Spleen (tissue), 7 donors: ENCODE measurements at regions not wholly inside any gene's neighbourhood (a gene's known extent, or its start where the extent isn't known, plus 50 kb on each side); places are given as distances from the start of the nearest gene placed in this dataset.

Experiments
- CTCF ChIP-seq, 11 experiments: fragments of 200-600 bp in 7 of 11; fragments of 450-650 bp in 4 of 11; sonication (generic) in 4 of 11; IDR thresholded peaks in 8 of 11; conservative IDR thresholded peaks in 3 of 11; 1 replicate in 7 of 11; 2 replicates in 4 of 11; pipeline versions ENCODE4 v1.4.0 to v1.8.0; 2016 to 2021; ENCODE audit warnings: antibody characterized with exemption in 11 of 11, inconsistent platforms in 4 of 11, mild to moderate bottlenecking in 1 of 11
- POLR2A ChIP-seq, 3 donors: fragments of 450-650 bp; IDR thresholded peaks; one replicate each; pipeline ENCODE4 v1.5.1; 2017; ENCODE audit warnings: antibody characterized with exemption in 3 of 3, mild to moderate bottlenecking in 1 of 3
- donor health status: DM: no; HTN: no; CAD: no; lungs with moderate emphysema.
- donor health status: DM: no; HTN: no; CAD: no.
- donor health status: DM: no; HTN: no; CAD: no.

DNA sequence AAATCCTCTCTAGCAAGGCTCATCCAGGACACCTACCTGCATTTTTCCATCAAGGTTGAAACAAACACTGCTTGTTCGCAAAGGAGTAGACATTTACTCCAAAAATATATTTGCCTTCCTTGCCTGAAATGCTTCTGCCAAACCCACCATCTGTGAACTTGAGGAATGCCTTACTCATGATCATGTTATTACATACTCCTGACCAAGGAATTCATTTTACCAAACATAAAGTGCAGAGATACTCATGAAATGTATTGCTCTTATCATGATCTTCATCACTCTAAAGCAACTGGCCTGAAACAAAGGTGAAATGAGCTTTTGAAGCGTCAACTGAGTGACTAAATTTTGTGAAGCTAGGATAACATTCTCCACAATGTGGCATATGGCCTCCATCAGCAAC, 243.1 kb upstream of the CCDC179 start:
- TF ChIP-seq POLR2A (IDR thresholded peaks at IDR 0.05) (no peak), CTCF (IDR thresholded peaks at IDR 0.05 in 8 of 11, conservative IDR thresholded peaks at IDR 0.05 in 3 of 11) (no peak)
